ENCODE measurements at regions not wholly inside any gene's neighbourhood (a gene's known extent, or its start where the extent isn't known, plus 50 kb on each side); places are given as distances from the start of the nearest gene placed in this dataset.

GRCh38 chr11:80771017-80771416 lies 1330.2 kb upstream of the TENM4 start:
- Histone ChIP-seq H2BK20ac (ENCODE audit: low read depth, low read length, poor library complexity, severe bottlenecking) (no peak overlapping the region), H4K8ac (replicated peaks; ENCODE audit: insufficient read length, low read depth, low read length) (no peak overlapping the region), H3K27ac (ENCODE audit: insufficient read length, low read depth, low read length) (no peak overlapping the region), H3K27me3 (ENCODE audit: insufficient read depth, low read length) (no peaks in the 10 kb centered on the region), H3K56ac (ENCODE audit: insufficient read length, low read depth, low read length) (no peak overlapping the region), H2AK5ac (ENCODE audit: insufficient read length, low read length) (no peak overlapping the region), H2BK15ac (ENCODE audit: low read depth, low read length) (no peak overlapping the region), H3T11ph (ENCODE audit: low read length) (no peak overlapping the region), H2BK120ac (ENCODE audit: low read depth, low read length, poor library complexity, severe bottlenecking) (no peak overlapping the region), H2BK5ac (ENCODE audit: insufficient read length, low read length) (no peak overlapping the region), H4K5ac (ENCODE audit: insufficient read length, low read depth, low read length) (no peak overlapping the region), H3K23me2 (ENCODE audit: insufficient read length, low read depth, low read length, poor library complexity, severe bottlenecking) (no peaks in the 10 kb centered on the region), H3K79me1 (ENCODE audit: insufficient read depth, low read depth, low read length, poor library complexity, severe bottlenecking) (no peaks in the 10 kb centered on the region), H3K23ac (ENCODE audit: insufficient read length, low read depth, low read length) (no peak overlapping the region), H2BK12ac (ENCODE audit: insufficient read length, low read depth, low read length) (no peak overlapping the region), H4K91ac (ENCODE audit: insufficient read length, low read depth, low read length) (no peak overlapping the region), H3K14ac (ENCODE audit: insufficient read depth, low read length) (no peak overlapping the region), H3K9ac (ENCODE audit: extremely low read depth, insufficient read length, low read length) (no peak overlapping the region), H3K9me3 (ENCODE audit: control insufficient read depth, low read depth, low read length) (no peaks in the 10 kb centered on the region), H3K18ac (ENCODE audit: insufficient read length, low read depth, low read length) (no peak overlapping the region), H4K20me1 (ENCODE audit: control insufficient read depth, insufficient read depth, insufficient read length) (no peaks in the 10 kb centered on the region), H3K4me1 (ENCODE audit: insufficient read depth, low read length) (no peaks in the 10 kb centered on the region), H3K4ac (ENCODE audit: low read depth, low read length) (no peak overlapping the region), H3K79me2 (ENCODE audit: insufficient read depth, low read length) (no peaks in the 10 kb centered on the region), H2AFZ (ENCODE audit: low read length) (no peak overlapping the region), H3K4me2 (ENCODE audit: insufficient read depth, insufficient read length, low read length) (no peak overlapping the region)
- no peak overlapping the region for H3K4me3 Mint-ChIP-seq
- TF ChIP-seq, protein P1, sequence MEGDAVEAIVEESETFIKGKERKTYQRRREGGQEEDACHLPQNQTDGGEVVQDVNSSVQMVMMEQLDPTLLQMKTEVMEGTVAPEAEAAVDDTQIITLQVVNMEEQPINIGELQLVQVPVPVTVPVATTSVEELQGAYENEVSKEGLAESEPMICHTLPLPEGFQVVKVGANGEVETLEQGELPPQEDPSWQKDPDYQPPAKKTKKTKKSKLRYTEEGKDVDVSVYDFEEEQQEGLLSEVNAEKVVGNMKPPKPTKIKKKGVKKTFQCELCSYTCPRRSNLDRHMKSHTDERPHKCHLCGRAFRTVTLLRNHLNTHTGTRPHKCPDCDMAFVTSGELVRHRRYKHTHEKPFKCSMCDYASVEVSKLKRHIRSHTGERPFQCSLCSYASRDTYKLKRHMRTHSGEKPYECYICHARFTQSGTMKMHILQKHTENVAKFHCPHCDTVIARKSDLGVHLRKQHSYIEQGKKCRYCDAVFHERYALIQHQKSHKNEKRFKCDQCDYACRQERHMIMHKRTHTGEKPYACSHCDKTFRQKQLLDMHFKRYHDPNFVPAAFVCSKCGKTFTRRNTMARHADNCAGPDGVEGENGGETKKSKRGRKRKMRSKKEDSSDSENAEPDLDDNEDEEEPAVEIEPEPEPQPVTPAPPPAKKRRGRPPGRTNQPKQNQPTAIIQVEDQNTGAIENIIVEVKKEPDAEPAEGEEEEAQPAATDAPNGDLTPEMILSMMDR (conservative IDR thresholded peaks at IDR 0.05): no peak
- H3K9me3 Mint-ChIP-seq: peaks cover 0 to 3% of the 10 kb centered on the region in 2 experiments; a peak in 1 of 5 replicates
- no peak for DNase-seq
- WGBS (ENCODE audit: extremely low coverage, insufficient read length, low lambda C conversion rate): no CpG with 5 or more reads among the region's 2 CpGs
- peaks cover 12 to 14% of the 10 kb centered on the region in 2 experiments for H3K4me1 Mint-ChIP-seq
- no peak overlapping the region for H3K27ac Mint-ChIP-seq
- no peaks in the 10 kb centered on the region for H3K27me3 Mint-ChIP-seq (ENCODE audit: low read depth)
- peaks cover 0 to 6% (median 5%) of the 10 kb centered on the region in 3 experiments; a peak in 3 of 7 replicates for H3K36me3 Mint-ChIP-seq (ENCODE audit: insufficient read depth in 1 of 3, low read depth in 3 of 3)

Measured in H9 (cell line).